Natural killer cell (primary cell): ENCODE measurements at regions not wholly inside any gene's neighbourhood (a gene's known extent, or its start where the extent isn't known, plus 50 kb on each side); places are given as distances from the start of the nearest gene placed in this dataset.

ENCODE experiments used
- ATAC-seq, 3 donors: fragments of 150-1000 bp in 2 of 3; fragments of 200-7000 bp in 1 of 3; cut with Tn5 transposase; 1 replicate in 1 of 3; 2 replicates in 2 of 3; pipeline ENCODE4 v1.10.0; 2021; ENCODE audit warnings: mild to moderate bottlenecking in 2 of 3, moderate library complexity in 2 of 3
- DNase-seq, 2 donors: peaks; one replicate each; pipeline versions ENCODE4 v3.0.0 to v3.0.0-alpha.2; 2013 to 2021; ENCODE audit warnings: mixed read lengths in 1 of 2
- H3K27ac ChIP-seq: one replicate; pipeline ENCODE4 v1.5.1; 2013; ENCODE audit warnings: mild to moderate bottlenecking, low read length
- H3K27me3 ChIP-seq: one replicate; pipeline ENCODE4 v1.6.1; 2013; ENCODE audit warnings: low read length; ENCODE audit not compliant: control insufficient read depth, insufficient read depth
- H3K36me3 ChIP-seq: one replicate; pipeline ENCODE4 v1.6.1; 2013; ENCODE audit warnings: low read length; ENCODE audit not compliant: control insufficient read depth, insufficient read depth
- H3K4me1 ChIP-seq: one replicate; pipeline ENCODE4 v1.6.1; 2013; ENCODE audit warnings: low read length; ENCODE audit not compliant: control insufficient read depth, insufficient read depth
- H3K4me3 ChIP-seq: one replicate; pipeline ENCODE4 v1.5.1; 2013; ENCODE audit warnings: low read length
- H3K9me3 ChIP-seq: one replicate; pipeline ENCODE4 v1.6.1; 2013; ENCODE audit warnings: low read length; ENCODE audit not compliant: control insufficient read depth, insufficient read depth
- H3K27ac Mint-ChIP-seq, 2 donors: one replicate each; pipeline ENCODE4 v1.8.0; 2022; ENCODE audit warnings: mild to moderate bottlenecking in 2 of 2, mixed read lengths in 2 of 2, moderate library complexity in 1 of 2
- H3K27me3 Mint-ChIP-seq, 2 donors: one replicate each; pipeline ENCODE4 v1.8.0; 2022; ENCODE audit warnings: low read depth in 2 of 2, mixed read lengths in 2 of 2
- H3K36me3 Mint-ChIP-seq: one replicate; pipeline ENCODE4 v1.8.0; 2022; ENCODE audit warnings: mixed read lengths
- H3K4me1 Mint-ChIP-seq, 2 donors: one replicate each; pipeline ENCODE4 v1.8.0; 2022; ENCODE audit warnings: mixed read lengths in 2 of 2
- H3K4me3 Mint-ChIP-seq: one replicate; pipeline ENCODE4 v1.8.0; 2022; ENCODE audit warnings: mild to moderate bottlenecking, moderate library complexity, mixed read lengths
- H3K9me3 Mint-ChIP-seq, 2 donors: one replicate each; pipeline ENCODE4 v1.8.0; 2022; ENCODE audit warnings: mixed read lengths in 2 of 2
- WGBS: methylation state at CpG from one replicate; pipeline ENCODE4 v1.1.7; 2013; ENCODE audit warnings: missing lambda C conversion rate; ENCODE audit not compliant: insufficient coverage; 5-methylcytosine and 5-hydroxymethylcytosine counted together
- intact Hi-C: fragments of 100-400 bp; cut with micrococcal nuclease; formaldehyde crosslinking; loops from one replicate; pipeline ENCODE4 v1.14.2; 2022
- TF ChIP-seq, protein P1 (sequence below): fragments of 200-600 bp; IDR thresholded peaks from one replicate; pipeline ENCODE4 v1.8.0; 2022; ENCODE audit warnings: antibody characterized with exemption

DNA sequence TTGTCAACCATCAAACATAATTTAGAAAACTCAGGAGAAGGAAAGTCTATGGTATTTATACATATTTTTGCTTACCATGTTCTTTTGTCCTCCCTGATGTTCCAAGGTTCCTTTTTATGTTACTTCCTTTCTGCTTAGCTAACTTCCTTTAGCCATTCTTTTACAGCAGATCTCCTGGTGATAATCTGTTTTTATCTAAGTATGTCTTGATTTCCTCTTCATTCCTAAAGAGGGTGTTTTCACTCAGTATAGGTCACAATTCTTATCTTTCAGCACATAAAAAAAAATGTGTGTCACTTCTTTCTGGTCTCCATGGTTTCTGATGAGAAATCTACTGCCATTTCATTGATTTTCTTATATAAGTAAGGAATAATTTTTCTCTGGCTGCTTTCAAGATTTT lies 384.4 kb upstream of the PDE4D start:
- Histone ChIP-seq H3K4me3 (no peak overlapping the region), H3K4me1 (no peaks in the 10 kb centered on the region), H3K9me3 (no peaks in the 10 kb centered on the region), H3K36me3 (no peaks in the 10 kb centered on the region), H3K27ac (no peak overlapping the region), H3K27me3 (no peaks in the 10 kb centered on the region)
- ATAC-seq (no peak), DNase-seq (no peak)
- H3K9me3 Mint-ChIP-seq: peaks cover 0 to 3% of the 10 kb centered on the region in 2 donors
- no peak overlapping the region for H3K4me3 Mint-ChIP-seq
- no peaks in the 10 kb centered on the region for H3K4me1 Mint-ChIP-seq
- TF ChIP-seq, protein P1, sequence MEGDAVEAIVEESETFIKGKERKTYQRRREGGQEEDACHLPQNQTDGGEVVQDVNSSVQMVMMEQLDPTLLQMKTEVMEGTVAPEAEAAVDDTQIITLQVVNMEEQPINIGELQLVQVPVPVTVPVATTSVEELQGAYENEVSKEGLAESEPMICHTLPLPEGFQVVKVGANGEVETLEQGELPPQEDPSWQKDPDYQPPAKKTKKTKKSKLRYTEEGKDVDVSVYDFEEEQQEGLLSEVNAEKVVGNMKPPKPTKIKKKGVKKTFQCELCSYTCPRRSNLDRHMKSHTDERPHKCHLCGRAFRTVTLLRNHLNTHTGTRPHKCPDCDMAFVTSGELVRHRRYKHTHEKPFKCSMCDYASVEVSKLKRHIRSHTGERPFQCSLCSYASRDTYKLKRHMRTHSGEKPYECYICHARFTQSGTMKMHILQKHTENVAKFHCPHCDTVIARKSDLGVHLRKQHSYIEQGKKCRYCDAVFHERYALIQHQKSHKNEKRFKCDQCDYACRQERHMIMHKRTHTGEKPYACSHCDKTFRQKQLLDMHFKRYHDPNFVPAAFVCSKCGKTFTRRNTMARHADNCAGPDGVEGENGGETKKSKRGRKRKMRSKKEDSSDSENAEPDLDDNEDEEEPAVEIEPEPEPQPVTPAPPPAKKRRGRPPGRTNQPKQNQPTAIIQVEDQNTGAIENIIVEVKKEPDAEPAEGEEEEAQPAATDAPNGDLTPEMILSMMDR: no peak
- H3K36me3 Mint-ChIP-seq: no peaks in the 10 kb centered on the region
- no peak overlapping the region for H3K27ac Mint-ChIP-seq
- H3K27me3 Mint-ChIP-seq: no peaks in the 10 kb centered on the region
- intact Hi-C loops: no loop called here

DNA sequence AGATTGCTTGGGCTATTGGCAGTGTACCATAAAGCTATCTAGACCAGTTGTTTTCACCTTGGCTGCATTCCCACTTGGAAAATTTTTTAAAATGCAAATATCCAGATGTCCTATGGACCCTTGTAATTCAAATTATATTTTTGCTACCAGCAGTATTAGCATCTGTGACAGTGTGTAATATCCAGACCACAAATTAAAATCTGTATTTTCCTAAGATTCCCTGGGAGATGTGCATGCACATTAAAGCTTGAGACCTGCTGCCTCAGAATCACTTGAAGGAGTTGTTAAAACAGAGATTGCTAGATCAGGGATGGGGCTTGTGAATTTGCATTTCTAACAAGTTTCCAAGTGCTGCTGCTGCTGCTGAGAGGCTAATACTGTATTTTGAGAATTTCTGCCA lies 381.2 kb upstream of the PDE4D start:
- intact Hi-C loops: no loop called here
- no peaks in the 10 kb centered on the region for H3K36me3 ChIP-seq
- Mint-ChIP-seq H3K27me3 (no peaks in the 10 kb centered on the region), H3K27ac (no peak overlapping the region), H3K4me3 (no peak overlapping the region), H3K9me3 (peaks cover 2 to 5% of the 10 kb centered on the region in 2 donors), H3K36me3 (no peaks in the 10 kb centered on the region), H3K4me1 (no peaks in the 10 kb centered on the region)
- DNase-seq (no peak), ATAC-seq (no peak)
- H3K27ac ChIP-seq: no peak overlapping the region
- no peaks in the 10 kb centered on the region for H3K27me3 ChIP-seq
- no peaks in the 10 kb centered on the region for H3K9me3 ChIP-seq
- no peak overlapping the region for H3K4me3 ChIP-seq
- no peaks in the 10 kb centered on the region for H3K4me1 ChIP-seq
- TF ChIP-seq, protein P1: no peak

DNA sequence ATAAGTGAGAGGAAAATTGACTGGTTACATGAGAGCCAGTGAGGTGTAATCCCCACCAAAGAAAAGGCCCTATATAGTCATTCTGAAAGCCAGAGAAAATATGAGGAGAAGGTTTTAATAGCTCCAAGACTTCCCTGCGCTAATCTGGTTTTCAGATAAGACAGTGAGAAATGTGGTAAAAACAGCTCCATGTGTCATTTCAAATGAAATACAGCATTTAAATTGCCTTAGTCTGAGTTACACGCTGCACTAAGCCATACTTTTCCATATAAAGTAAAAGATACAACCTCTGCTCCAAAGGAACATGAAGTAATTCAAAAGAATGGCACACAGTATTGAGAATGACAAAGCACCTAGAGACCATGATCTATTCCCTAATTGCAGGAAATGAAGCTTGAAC lies 378.0 kb upstream of the PDE4D start:
- H3K27me3 ChIP-seq: no peaks in the 10 kb centered on the region
- no peaks in the 10 kb centered on the region for H3K36me3 ChIP-seq
- peaks cover 6 to 8% of the 10 kb centered on the region in 2 donors for H3K9me3 Mint-ChIP-seq
- no peak overlapping the region for H3K4me3 ChIP-seq
- intact Hi-C loops: no loop called here
- no peaks in the 10 kb centered on the region for H3K36me3 Mint-ChIP-seq
- no peak overlapping the region for H3K27ac Mint-ChIP-seq
- ATAC-seq (no peak), DNase-seq (no peak)
- TF ChIP-seq, protein P1: no peak
- 89% methylated on average over 2 of the region's 2 CpGs for WGBS
- no peaks in the 10 kb centered on the region for H3K4me1 ChIP-seq
- H3K4me3 Mint-ChIP-seq: no peak overlapping the region
- no peaks in the 10 kb centered on the region for H3K27me3 Mint-ChIP-seq
- no peaks in the 10 kb centered on the region for H3K4me1 Mint-ChIP-seq
- no peak overlapping the region for H3K27ac ChIP-seq
- H3K9me3 ChIP-seq: no peaks in the 10 kb centered on the region

DNA sequence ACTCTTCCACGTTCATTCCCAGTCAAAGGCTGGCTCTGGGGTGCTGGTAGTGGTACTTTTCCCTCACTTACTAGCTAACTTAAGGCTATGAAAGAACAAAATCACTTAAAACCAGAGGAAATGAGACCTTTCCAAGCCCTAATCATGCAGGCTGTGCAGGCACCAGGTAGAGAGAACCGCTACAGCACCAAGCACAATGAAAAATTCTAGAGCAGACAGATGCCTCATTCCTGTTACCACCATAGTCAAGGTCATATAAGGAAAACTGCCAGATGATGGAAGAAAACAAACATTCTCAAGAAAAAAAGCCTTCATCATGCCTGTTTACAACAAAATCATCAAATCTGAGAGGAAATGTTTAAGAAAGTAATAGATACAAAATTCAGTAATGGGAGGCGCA lies 374.4 kb upstream of the PDE4D start:
- Histone ChIP-seq H3K4me3 (no peak overlapping the region), H3K4me1 (no peaks in the 10 kb centered on the region), H3K36me3 (no peaks in the 10 kb centered on the region), H3K27me3 (no peaks in the 10 kb centered on the region), H3K27ac (no peak overlapping the region), H3K9me3 (no peaks in the 10 kb centered on the region)
- H3K36me3 Mint-ChIP-seq: no peaks in the 10 kb centered on the region
- H3K4me3 Mint-ChIP-seq: no peak overlapping the region
- no peaks in the 10 kb centered on the region for H3K4me1 Mint-ChIP-seq
- peaks cover 5 to 6% of the 10 kb centered on the region in 2 donors for H3K9me3 Mint-ChIP-seq
- no peak overlapping the region for H3K27ac Mint-ChIP-seq
- DNase-seq: no peak
- ATAC-seq: no peak
- 73% methylated on average over 3 of the region's 3 CpGs for WGBS
- TF ChIP-seq, protein P1: no peak
- intact Hi-C loops: no loop called here
- no peaks in the 10 kb centered on the region for H3K27me3 Mint-ChIP-seq
